ENCODE measurements at regions not wholly inside any gene's neighbourhood (a gene's known extent, or its start where the extent isn't known, plus 50 kb on each side); places are given as distances from the start of the nearest gene placed in this dataset.
"Not testable (repeated sequence)": the region's sequence is repeated elsewhere in the genome, so short reads cannot be mapped to it uniquely, and the experiment has no call there.

DNA sequence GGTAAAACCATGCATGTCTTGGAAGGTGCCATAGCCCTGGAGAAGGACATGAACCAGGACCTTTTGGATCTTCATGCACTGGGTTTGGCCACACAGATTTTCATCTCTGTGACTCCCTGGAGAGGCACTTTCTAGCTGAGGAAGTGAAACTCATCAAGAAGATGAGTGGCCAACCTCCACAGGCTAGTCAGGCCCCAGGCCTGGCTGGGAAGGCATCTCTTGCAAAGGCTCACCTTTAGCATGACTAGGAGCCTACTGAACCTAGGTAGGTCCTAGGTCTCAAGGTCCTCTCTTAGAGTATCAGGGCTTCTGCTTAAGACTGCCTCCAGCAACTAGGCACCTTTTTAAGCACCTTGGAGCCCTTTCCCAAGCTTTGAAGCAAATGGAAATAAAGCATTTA, 1448.7 kb upstream of the ACO1 start:
- DNase-seq, result no peak

DNA sequence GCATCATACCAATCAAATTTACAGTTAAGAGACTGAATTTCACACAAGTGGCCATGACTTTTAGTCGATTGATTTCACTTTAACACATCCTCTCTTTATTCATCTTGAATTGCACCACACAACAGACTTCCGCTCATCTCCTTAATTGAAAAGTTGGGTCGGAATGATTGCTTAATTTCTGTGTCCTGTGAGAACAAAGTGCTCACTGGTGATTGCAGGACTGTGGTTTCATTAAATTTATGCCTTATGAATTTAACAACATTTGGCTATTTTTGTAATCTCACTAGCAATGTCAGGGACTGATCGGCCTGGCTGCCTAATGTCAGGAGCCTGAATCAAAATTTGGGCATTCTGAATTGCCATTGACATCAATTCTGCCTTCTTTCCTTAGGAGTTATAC, 1447.3 kb upstream of the ACO1 start:
- no peak for DNase-seq
- in situ Hi-C loops (cut with HindIII; ENCODE audit: low pct_ligation_motif_present, low pct_unique_long_range_greater_than_20kb, low sequenced_read_pairs), result no loop called here

More for the DNA sequence above, 1448.7 kb upstream of the ACO1 start:
- in situ Hi-C loops (cut with HindIII; ENCODE audit: low pct_ligation_motif_present, low pct_unique_long_range_greater_than_20kb, low sequenced_read_pairs), result no loop called here

GRCh38 chr9:30942852-30943251, 1441.6 kb upstream of the ACO1 start:
- DNase-seq; in situ Hi-C loops (cut with HindIII; ENCODE audit: low pct_ligation_motif_present, low pct_unique_long_range_greater_than_20kb, low sequenced_read_pairs): not testable (repeated sequence)

DNA sequence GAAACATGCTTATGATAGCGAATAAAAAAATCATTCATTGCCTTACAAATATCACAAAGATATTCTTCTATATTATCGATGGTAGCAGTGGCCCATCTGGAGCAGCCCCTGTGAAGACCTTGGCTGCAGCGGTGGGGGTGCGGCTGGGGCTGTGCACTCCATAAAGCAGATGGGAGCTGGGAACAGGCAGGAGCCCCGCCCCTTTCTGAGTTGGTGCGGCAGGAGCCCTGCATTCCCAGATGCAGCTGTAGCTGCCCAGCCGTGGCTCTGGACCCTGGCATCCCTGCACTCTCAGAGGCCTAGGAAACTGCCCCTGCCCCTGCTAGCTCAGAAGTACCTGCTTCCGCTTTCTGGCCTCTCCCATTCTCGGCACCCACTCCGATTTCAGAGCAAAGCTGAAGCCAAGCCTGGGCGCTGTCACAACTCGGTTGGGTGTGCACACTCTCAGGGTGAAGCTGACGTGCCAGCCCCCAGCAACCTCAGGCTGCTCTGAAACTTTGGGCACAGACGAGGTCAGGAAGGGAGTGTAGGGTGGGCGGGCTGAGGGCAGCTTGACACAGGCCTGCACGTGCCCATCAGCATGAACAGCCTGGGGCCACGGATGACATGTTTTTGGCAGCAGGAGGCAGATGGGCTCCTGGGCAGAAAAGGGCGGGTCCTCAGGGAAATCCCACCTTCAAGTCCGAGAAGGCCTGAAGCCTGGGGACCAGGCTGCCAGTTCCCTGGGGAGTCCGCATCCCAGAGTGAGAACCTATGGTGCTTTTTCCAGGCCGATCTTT, 1440.8 kb upstream of the ACO1 start:
- in situ Hi-C loops (cut with HindIII; ENCODE audit: low pct_ligation_motif_present, low pct_unique_long_range_greater_than_20kb, low sequenced_read_pairs), result no loop called here

GRCh38 chr9:30944225-30944569, 1440.2 kb upstream of the ACO1 start:
- no peak for DNase-seq
- in situ Hi-C loops (cut with HindIII; ENCODE audit: low pct_ligation_motif_present, low pct_unique_long_range_greater_than_20kb, low sequenced_read_pairs), result no loop called here

More for the DNA sequence above, 1440.8 kb upstream of the ACO1 start:
- no peak for DNase-seq

GRCh38 chr9:30944741-30945280, 1439.6 kb upstream of the ACO1 start:
- in situ Hi-C loops (cut with HindIII; ENCODE audit: low pct_ligation_motif_present, low pct_unique_long_range_greater_than_20kb, low sequenced_read_pairs), result no loop called here
- no peak for DNase-seq

DNA sequence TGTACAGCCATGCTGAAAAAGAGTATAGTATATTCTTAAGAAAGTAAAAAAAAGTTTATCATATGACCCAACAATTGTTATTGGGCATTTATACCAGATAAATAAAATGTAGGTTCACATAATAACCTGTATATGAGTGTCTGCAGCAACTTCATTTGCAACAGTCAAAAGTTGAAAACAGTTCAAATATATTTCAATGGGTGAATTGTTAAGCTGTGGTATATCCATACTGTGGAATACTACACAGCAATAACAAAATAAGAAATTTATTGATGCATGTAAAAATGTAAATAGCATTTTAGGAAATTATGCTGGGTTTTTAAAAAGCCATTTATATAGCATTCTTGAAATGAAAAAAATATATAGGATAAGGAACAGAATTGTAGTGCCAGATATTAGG, 1420.1 kb upstream of the ACO1 start:
- in situ Hi-C loops (cut with HindIII; ENCODE audit: low pct_ligation_motif_present, low pct_unique_long_range_greater_than_20kb, low sequenced_read_pairs), result no loop called here
- no peak for DNase-seq

DNA sequence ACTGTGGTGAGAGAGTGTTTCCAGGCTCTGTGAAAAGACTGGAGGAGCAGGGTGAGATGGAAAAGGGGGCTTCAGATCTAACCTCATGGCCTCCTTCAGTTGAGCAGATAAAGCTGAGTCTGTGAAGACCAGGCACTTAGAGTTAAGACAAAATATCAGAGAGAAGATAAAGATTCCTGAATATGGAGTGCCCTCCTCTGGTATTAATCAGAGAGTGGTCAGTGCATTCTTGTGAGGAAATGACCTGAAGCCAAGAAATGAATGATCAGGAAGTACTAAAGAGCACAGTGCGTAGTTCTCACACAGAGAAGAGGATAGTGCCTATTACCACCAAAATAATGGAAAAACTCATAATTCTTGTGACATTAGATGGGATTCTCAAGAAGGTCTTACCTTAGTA, 1417.0 kb upstream of the ACO1 start:
- in situ Hi-C loops (cut with HindIII; ENCODE audit: low pct_ligation_motif_present, low pct_unique_long_range_greater_than_20kb, low sequenced_read_pairs), result no loop called here
- DNase-seq, result peak; percentile 52

DNA sequence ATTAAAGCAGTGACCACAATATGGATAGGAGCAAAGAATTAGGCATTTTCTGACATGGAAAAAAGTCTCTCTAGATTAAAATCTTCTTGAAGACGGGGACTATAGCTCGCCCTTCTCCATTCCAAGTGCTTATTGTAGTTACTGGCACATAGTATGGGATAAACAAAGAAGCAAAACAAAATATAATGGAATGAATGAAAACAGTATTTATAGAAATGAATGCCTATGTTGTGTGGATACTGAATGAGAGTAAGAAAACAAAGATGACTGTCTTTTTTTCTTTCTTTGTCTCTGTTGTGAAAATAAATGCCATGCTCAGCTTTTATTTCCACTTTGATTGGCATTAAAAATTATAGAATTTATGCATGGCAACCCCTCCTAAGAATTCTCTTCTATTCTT, 1414.3 kb upstream of the ACO1 start:
- in situ Hi-C loops (cut with HindIII; ENCODE audit: low pct_ligation_motif_present, low pct_unique_long_range_greater_than_20kb, low sequenced_read_pairs), result no loop called here
- no peak for DNase-seq

GRCh38 chr9:30970812-30971211, 1413.6 kb upstream of the ACO1 start:
- in situ Hi-C loops (cut with HindIII; ENCODE audit: low pct_ligation_motif_present, low pct_unique_long_range_greater_than_20kb, low sequenced_read_pairs), result no loop called here
- no peak for DNase-seq

DNA sequence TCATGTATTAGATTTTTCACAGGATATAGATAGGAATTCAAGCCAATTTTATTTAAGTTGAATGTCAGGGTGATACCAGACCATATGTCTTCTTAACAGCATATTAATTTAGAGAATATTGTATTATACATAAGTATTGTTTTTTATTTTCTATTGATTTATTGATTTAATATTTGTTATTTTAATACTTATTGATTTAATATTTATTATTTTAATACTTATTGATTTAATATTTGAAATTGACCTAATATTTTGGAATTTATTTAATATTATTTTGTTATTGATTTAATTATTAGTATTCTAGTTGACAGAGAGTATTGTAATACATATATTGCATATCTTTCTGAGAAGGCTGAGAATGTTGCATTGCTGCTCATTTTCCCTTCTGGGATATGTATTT, 1411.8 kb upstream of the ACO1 start:
- no peak for DNase-seq
- in situ Hi-C loops (cut with HindIII; ENCODE audit: low pct_ligation_motif_present, low pct_unique_long_range_greater_than_20kb, low sequenced_read_pairs), result no loop called here

GRCh38 chr9:30977965-30978364, 1406.5 kb upstream of the ACO1 start:
- DNase-seq, result no peak
- in situ Hi-C loops (cut with HindIII; ENCODE audit: low pct_ligation_motif_present, low pct_unique_long_range_greater_than_20kb, low sequenced_read_pairs), result no loop called here

- in situ Hi-C loops (cut with HindIII; ENCODE audit: low pct_ligation_motif_present, low pct_unique_long_range_greater_than_20kb, low sequenced_read_pairs), result no loop called here
- DNase-seq, result no peak
Measured at GRCh38 chr9:30982301-30982700, 1402.1 kb upstream of the ACO1 start.

DNA sequence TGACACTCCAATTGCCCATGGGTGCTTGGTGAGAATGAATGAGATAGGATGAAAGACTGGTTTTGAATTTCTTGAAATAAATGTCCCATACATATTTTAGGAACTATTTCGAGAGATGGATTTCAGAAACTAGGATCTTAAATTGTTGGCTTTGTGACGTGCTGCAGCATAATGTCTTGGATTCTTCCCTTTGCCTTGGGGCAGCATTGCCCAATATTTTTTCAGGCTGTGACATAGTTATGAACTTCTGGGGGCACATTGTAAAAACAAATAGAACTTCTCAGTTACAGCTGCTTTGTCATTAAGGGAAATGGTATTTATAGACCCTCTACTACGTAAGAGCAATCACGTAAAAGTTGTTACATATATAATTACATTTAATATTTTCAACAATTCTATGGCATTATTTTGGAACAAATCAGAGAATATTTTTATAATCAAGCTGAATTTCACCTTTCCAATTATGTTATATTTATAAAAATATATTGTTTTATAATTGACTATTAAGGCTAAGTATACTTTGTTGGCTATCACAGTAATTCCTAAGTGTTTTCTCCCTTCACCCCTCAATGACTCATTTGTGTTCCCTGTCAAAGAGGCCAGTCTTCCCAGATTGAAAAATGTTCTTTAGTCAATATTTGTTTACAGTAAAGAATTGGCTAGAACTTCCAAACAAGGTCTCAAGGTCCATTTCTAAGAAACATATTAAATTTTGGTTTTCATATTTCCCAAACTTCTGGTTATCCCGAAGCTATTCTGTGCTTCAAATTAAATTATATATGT, 1388.3 kb upstream of the ACO1 start:
- in situ Hi-C loops (cut with HindIII; ENCODE audit: low pct_ligation_motif_present, low pct_unique_long_range_greater_than_20kb, low sequenced_read_pairs), result no loop called here

GRCh38 chr9:30996761-30997160, 1387.7 kb upstream of the ACO1 start:
- DNase-seq, result no peak
- in situ Hi-C loops (cut with HindIII; ENCODE audit: low pct_ligation_motif_present, low pct_unique_long_range_greater_than_20kb, low sequenced_read_pairs), result no loop called here

More for the DNA sequence above, 1388.3 kb upstream of the ACO1 start:
- no peak for DNase-seq

GRCh38 chr9:30997291-30997690, 1387.2 kb upstream of the ACO1 start:
- in situ Hi-C loops (cut with HindIII; ENCODE audit: low pct_ligation_motif_present, low pct_unique_long_range_greater_than_20kb, low sequenced_read_pairs), result no loop called here
- DNase-seq, result no peak

- no peak for DNase-seq
- in situ Hi-C loops (cut with HindIII; ENCODE audit: low pct_ligation_motif_present, low pct_unique_long_range_greater_than_20kb, low sequenced_read_pairs), result no loop called here
Measured at GRCh38 chr9:31005086-31005665, 1379.3 kb upstream of the ACO1 start.

- in situ Hi-C loops (cut with HindIII; ENCODE audit: low pct_ligation_motif_present, low pct_unique_long_range_greater_than_20kb, low sequenced_read_pairs), result no loop called here
- DNase-seq, result no peak
Measured at GRCh38 chr9:31013371-31013770, 1371.1 kb upstream of the ACO1 start.

GRCh38 chr9:31023847-31024246, 1360.6 kb upstream of the ACO1 start:
- DNase-seq, result no peak

More at GRCh38 chr9:31023847-31024246, 1360.6 kb upstream of the ACO1 start:
- in situ Hi-C loops (cut with HindIII; ENCODE audit: low pct_ligation_motif_present, low pct_unique_long_range_greater_than_20kb, low sequenced_read_pairs), result no loop called here

Data from ACHN (cell line).